WTC11 (cell line): ENCODE measurements at regions not wholly inside any gene's neighbourhood (a gene's known extent, or its start where the extent isn't known, plus 50 kb on each side); places are given as distances from the start of the nearest gene placed in this dataset.

ENCODE experiments used
- ATAC-seq: fragments of 200-7000 bp; cut with Tn5 transposase; 2 replicates; pipeline ENCODE4 v1.10.0; 2021; ENCODE audit warnings: mild to moderate bottlenecking, moderate library complexity
- CTCF ChIA-PET: fragments of 300-600 bp; sonication (Branson Sonifier 250); formaldehyde crosslinking; loops from one replicate; lab custom pipeline; 2021; ENCODE audit warnings: antibody characterized with exemption; lab: Charles Lee
- POLR2A ChIA-PET: fragments of 350-600 bp; sonication (Branson Sonifier 250); formaldehyde crosslinking; loops from one replicate; lab custom pipeline; 2021; ENCODE audit warnings: antibody characterized with exemption; lab: Charles Lee
- DNase-seq: peaks from one replicate; pipeline ENCODE4 v3.0.0; 2021; ENCODE audit warnings: low spot score
- H3K27ac Mint-ChIP-seq: 2 replicates; pipeline ENCODE4 v1.8.0; 2021; ENCODE audit warnings: mixed read lengths
- H3K27me3 Mint-ChIP-seq: 2 replicates; pipeline ENCODE4 v1.8.0; 2021; ENCODE audit warnings: low read depth, mild to moderate bottlenecking, moderate library complexity, mixed read lengths
- H3K36me3 Mint-ChIP-seq: 2 replicates; pipeline ENCODE4 v1.8.0; 2021; ENCODE audit warnings: mixed read lengths
- H3K4me1 Mint-ChIP-seq: 2 replicates; pipeline ENCODE4 v1.8.0; 2022; ENCODE audit warnings: mixed read lengths
- H3K4me3 Mint-ChIP-seq: 2 replicates; pipeline ENCODE4 v1.8.0; 2021; ENCODE audit warnings: mild to moderate bottlenecking, moderate library complexity, mixed read lengths
- H3K9me3 Mint-ChIP-seq: 2 replicates; pipeline ENCODE4 v1.8.0; 2021; ENCODE audit warnings: mixed read lengths
- ATF2 ChIP-seq: sonication (generic); formaldehyde crosslinking; IDR thresholded peaks from 2 replicates; pipeline ENCODE4 v1.8.1; 2022; ENCODE audit warnings: low read depth, missing genetic modification reagents, borderline replicate concordance
- CBFB ChIP-seq: sonication (generic); formaldehyde crosslinking; IDR thresholded peaks from 2 replicates; pipeline ENCODE4 v1.8.1; 2022; ENCODE audit warnings: mild to moderate bottlenecking, low read depth, missing genetic modification reagents
- E2F5 ChIP-seq: sonication (generic); formaldehyde crosslinking; IDR thresholded peaks from 2 replicates; pipeline ENCODE4 v1.8.1; 2022; ENCODE audit warnings: mild to moderate bottlenecking, moderate library complexity, missing genetic modification reagents
- EMX1 ChIP-seq: fragments of 250-450 bp; sonication (Bioruptor Pico); IDR thresholded peaks from 2 replicates; pipeline ENCODE4 v1.8.0; 2021; ENCODE audit warnings: mild to moderate bottlenecking
- ETV6 ChIP-seq: sonication (generic); formaldehyde crosslinking; IDR thresholded peaks from 2 replicates; pipeline ENCODE4 v1.8.1; 2022; ENCODE audit warnings: mild to moderate bottlenecking, missing genetic modification reagents
- GABPB1 ChIP-seq: sonication (generic); formaldehyde crosslinking; IDR thresholded peaks from 2 replicates; pipeline ENCODE4 v1.8.1; 2023; ENCODE audit warnings: mild to moderate bottlenecking, missing genetic modification reagents
- JAZF1 ChIP-seq: fragments of 250-450 bp; sonication (Bioruptor Pico); IDR thresholded peaks from 2 replicates; pipeline ENCODE4 v1.9.0; 2021; ENCODE audit warnings: moderate library complexity, mild to moderate bottlenecking, inconsistent platforms
- NFE2L1 ChIP-seq: sonication (generic); formaldehyde crosslinking; IDR thresholded peaks from 2 replicates; pipeline ENCODE4 v1.8.1; 2023; ENCODE audit warnings: missing genetic modification reagents
- NR2C2 ChIP-seq: sonication (generic); formaldehyde crosslinking; IDR thresholded peaks from 2 replicates; pipeline ENCODE4 v1.8.0; 2022; ENCODE audit warnings: mild to moderate bottlenecking, missing genetic modification reagents
- OVOL2 ChIP-seq: fragments of 250-450 bp; sonication (Bioruptor Pico); IDR thresholded peaks from 2 replicates; pipeline ENCODE4 v1.9.0; 2021; ENCODE audit warnings: mild to moderate bottlenecking, borderline replicate concordance
- RORB ChIP-seq: fragments of 250-450 bp; sonication (Bioruptor Pico); IDR thresholded peaks from 2 replicates; pipeline ENCODE4 v1.9.0; 2021; ENCODE audit warnings: mild to moderate bottlenecking
- SMAD3 ChIP-seq: sonication (generic); formaldehyde crosslinking; IDR thresholded peaks from 2 replicates; pipeline ENCODE4 v1.8.0; 2022; ENCODE audit warnings: missing genetic modification reagents, mild to moderate bottlenecking, borderline replicate concordance
- SMAD4 ChIP-seq: sonication (generic); formaldehyde crosslinking; IDR thresholded peaks from 2 replicates; pipeline ENCODE4 v1.8.0; 2022; ENCODE audit warnings: mild to moderate bottlenecking, missing genetic modification reagents
- SOX15 ChIP-seq: fragments of 250-450 bp; sonication (Bioruptor Pico); IDR thresholded peaks from 2 replicates; pipeline ENCODE4 v1.9.0; 2021; ENCODE audit warnings: mild to moderate bottlenecking
- STAT6 ChIP-seq: sonication (generic); formaldehyde crosslinking; conservative IDR thresholded peaks from 2 replicates; pipeline ENCODE4 v1.8.1; 2023; ENCODE audit warnings: mild to moderate bottlenecking, low read depth, missing genetic modification reagents, moderate library complexity
- TCF7 ChIP-seq: sonication (generic); formaldehyde crosslinking; IDR thresholded peaks from 2 replicates; pipeline ENCODE4 v1.8.0; 2022; ENCODE audit warnings: mild to moderate bottlenecking, low read depth, missing genetic modification reagents, moderate library complexity
- TEAD1 ChIP-seq: sonication (generic); formaldehyde crosslinking; IDR thresholded peaks from 2 replicates; pipeline ENCODE4 v1.8.0; 2022; ENCODE audit warnings: mild to moderate bottlenecking, missing genetic modification reagents
- ZMAT4 ChIP-seq: fragments of 250-450 bp; sonication (Bioruptor Pico); IDR thresholded peaks from 2 replicates; pipeline ENCODE4 v1.9.0; 2021; ENCODE audit warnings: mild to moderate bottlenecking
- ZNF232 ChIP-seq: sonication (generic); formaldehyde crosslinking; IDR thresholded peaks from 2 replicates; pipeline ENCODE4 v1.8.0; 2022; ENCODE audit warnings: mild to moderate bottlenecking, missing genetic modification reagents
- ZNF317 ChIP-seq: sonication (generic); formaldehyde crosslinking; IDR thresholded peaks from 2 replicates; pipeline ENCODE4 v1.8.1; 2023; ENCODE audit warnings: low read depth, mild to moderate bottlenecking, moderate library complexity, missing genetic modification reagents, borderline replicate concordance
- ZNF671 ChIP-seq: fragments of 250-450 bp; sonication (Bioruptor Pico); IDR thresholded peaks from 2 replicates; pipeline ENCODE4 v1.8.0; 2021; ENCODE audit warnings: mild to moderate bottlenecking

- TF ChIP-seq ATF2 = no peak
- no peak for TF ChIP-seq E2F5 (CRISPR knock-in tag)
- TF ChIP-seq, all 79 proteins: peak for 0
Measured at GRCh38 chr10:131698986-131699385, 201.8 kb upstream of the PPP2R2D start (continued).

- ChIA-PET CTCF (no interaction called here), POLR2A (no interaction called here)
- Mint-ChIP-seq H3K4me3 (no peak overlapping the region), H3K36me3 (no peaks in the 10 kb centered on the region), H3K27me3 (no peaks in the 10 kb centered on the region), H3K4me1 (peaks cover 6% of the 10 kb centered on the region), H3K9me3 (no peaks in the 10 kb centered on the region), H3K27ac (no peak overlapping the region)
- ATAC-seq = no peak
- no peak for DNase-seq
- TF ChIP-seq CBFB (CRISPR knock-in tag) = no peak
- TF ChIP-seq NFE2L1 (CRISPR knock-in tag) = no peak
- no peak for TF ChIP-seq STAT6
- no peak for TF ChIP-seq TEAD1 (CRISPR knock-in tag)
- TF ChIP-seq OVOL2 = no peak
- no peak for TF ChIP-seq ATF2
- TF ChIP-seq GABPB1 (CRISPR knock-in tag) = no peak
- TF ChIP-seq, all 79 proteins: peak for 0
Measured at GRCh38 chr10:131700032-131700431, 200.8 kb upstream of the PPP2R2D start.

GRCh38 chr10:131700506-131700905, 200.3 kb upstream of the PPP2R2D start:
- no peaks in the 10 kb centered on the region for H3K27me3 Mint-ChIP-seq
- TF ChIP-seq JAZF1 (CRISPR knock-in tag) = no peak
- TF ChIP-seq GABPB1 (CRISPR knock-in tag) = no peak
- no peak for TF ChIP-seq SMAD4 (CRISPR knock-in tag)
- TF ChIP-seq TCF7 (CRISPR knock-in tag) = no peak
- TF ChIP-seq ZNF671 (CRISPR knock-in tag) = no peak
- TF ChIP-seq RORB (CRISPR knock-in tag) = no peak
- TF ChIP-seq ZNF317 = no peak
- no peak for TF ChIP-seq EMX1 (CRISPR knock-in tag)
- TF ChIP-seq ETV6 (CRISPR knock-in tag) = no peak
- no peak for TF ChIP-seq ZNF232
- no peak for TF ChIP-seq ZMAT4 (CRISPR knock-in tag)
- TF ChIP-seq SMAD3 (CRISPR knock-in tag) = no peak
- TF ChIP-seq SOX15 = no peak
- TF ChIP-seq NR2C2 (CRISPR knock-in tag) = no peak
- H3K9me3 Mint-ChIP-seq = no peaks in the 10 kb centered on the region
- ATAC-seq = no peak
- peaks cover 6% of the 10 kb centered on the region for H3K4me1 Mint-ChIP-seq
- no peak overlapping the region for H3K27ac Mint-ChIP-seq
- H3K4me3 Mint-ChIP-seq = no peak overlapping the region
- no peaks in the 10 kb centered on the region for H3K36me3 Mint-ChIP-seq
- ChIA-PET CTCF (no interaction called here), POLR2A (no interaction called here)
- DNase-seq = no peak
